Neural cell (in vitro differentiated cells): ENCODE measurements at regions not wholly inside any gene's neighbourhood (a gene's known extent, or its start where the extent isn't known, plus 50 kb on each side); places are given as distances from the start of the nearest gene placed in this dataset.

Source experiments
- H2AFZ ChIP-seq: fragments of 200-600, 300-800 bp; sonication (generic), shearing (Covaris generic); 2 replicates; pipeline ENCODE4 v1.6.0; 2014; ENCODE audit warnings: low read depth, mild to moderate bottlenecking, antibody characterized with exemption, low read length, moderate library complexity
- H3F3A ChIP-seq: fragments of 200-600 bp; shearing (Covaris generic); 2 replicates; pipeline ENCODE4 v1.6.1; 2016; ENCODE audit warnings: mild to moderate bottlenecking, moderate library complexity, mixed read lengths, antibody characterized with exemption, low read length; ENCODE audit not compliant: insufficient read depth, poor library complexity, severe bottlenecking
- H3K27ac ChIP-seq: fragments of 200-600, 300-800 bp; sonication (generic), shearing (Covaris generic); 2 replicates; pipeline ENCODE4 v1.5.1; 2014; ENCODE audit warnings: mild to moderate bottlenecking, low read length, moderate library complexity
- H3K27me3 ChIP-seq: fragments of 300-800, 200-600 bp; sonication (generic), shearing (Covaris generic); 2 replicates; pipeline ENCODE4 v1.6.0; 2014; ENCODE audit warnings: mild to moderate bottlenecking, low read depth, low read length, moderate library complexity; ENCODE audit not compliant: insufficient read depth
- H3K36me3 ChIP-seq: fragments of 300-800, 200-600 bp; sonication (generic), shearing (Covaris generic); 2 replicates; pipeline ENCODE4 v1.5.1; 2014; ENCODE audit warnings: mild to moderate bottlenecking, antibody characterized with exemption, low read length, moderate library complexity; ENCODE audit not compliant: insufficient read depth
- H3K4me2 ChIP-seq: fragments of 300-800, 200-600 bp; sonication (generic), shearing (Covaris generic); 2 replicates; pipeline ENCODE4 v1.6.0; 2014; ENCODE audit warnings: mild to moderate bottlenecking, low read length
- H3K4me3 ChIP-seq: fragments of 300-800, 200-600 bp; sonication (generic), shearing (Covaris generic); 2 replicates; pipeline ENCODE4 v1.5.1; 2014; ENCODE audit warnings: mild to moderate bottlenecking, low read length, moderate library complexity
- H3K79me2 ChIP-seq: fragments of 200-600 bp; shearing (Covaris generic); replicated peaks from 2 replicates; pipeline ENCODE4 v1.6.0; 2014; ENCODE audit warnings: mild to moderate bottlenecking, low read length, moderate library complexity; ENCODE audit not compliant: insufficient read depth
- H3K9ac ChIP-seq: fragments of 300-800, 200-600 bp; sonication (generic), shearing (Covaris generic); 2 replicates; pipeline ENCODE4 v1.6.1; 2016; ENCODE audit warnings: mild to moderate bottlenecking, low read length, mixed read lengths
- H3K9me2 ChIP-seq: fragments of 200-600 bp; shearing (Covaris generic); 2 replicates; pipeline ENCODE4 v1.6.1; 2016; ENCODE audit warnings: mild to moderate bottlenecking, low read length, mixed read lengths; ENCODE audit not compliant: insufficient read depth
- H3K9me3 ChIP-seq: fragments of 200-600, 300-800 bp; sonication (generic), shearing (Covaris generic); 2 replicates; pipeline ENCODE4 v1.6.1; 2016; ENCODE audit warnings: mild to moderate bottlenecking, mixed run types, low read length, moderate library complexity, mixed read lengths
- H4K20me1 ChIP-seq: fragments of 200-600 bp; shearing (Covaris generic); 2 replicates; pipeline ENCODE4 v1.6.1; 2016; ENCODE audit warnings: mild to moderate bottlenecking, mixed run types; ENCODE audit not compliant: insufficient read depth
- CTCF ChIP-seq: fragments of 450-650 bp; IDR thresholded peaks from 2 replicates; pipeline ENCODE4 v1.5.1; 2014; ENCODE audit warnings: antibody characterized with exemption, mild to moderate bottlenecking, moderate library complexity; ENCODE audit not compliant: poor library complexity, severe bottlenecking
- EP300 ChIP-seq: fragments of 450-650 bp; conservative IDR thresholded peaks from 2 replicates; pipeline ENCODE4 v1.6.1; 2014; ENCODE audit warnings: antibody characterized with exemption, mild to moderate bottlenecking, moderate library complexity; ENCODE audit not compliant: poor library complexity, severe bottlenecking
- EZH2 ChIP-seq: fragments of 200-600, 300-800 bp; shearing (Covaris generic), sonication (generic); IDR thresholded peaks from 2 replicates; pipeline ENCODE4 v1.6.1; 2014; ENCODE audit warnings: antibody characterized with exemption, low read length, borderline replicate concordance, mild to moderate bottlenecking; ENCODE audit not compliant: insufficient read depth, poor library complexity, severe bottlenecking
- MXI1 ChIP-seq: fragments of 450-650 bp; conservative IDR thresholded peaks from 2 replicates; pipeline ENCODE4 v1.6.1; 2014; ENCODE audit warnings: antibody characterized with exemption, mild to moderate bottlenecking; ENCODE audit not compliant: poor library complexity, severe bottlenecking
- POLR2AphosphoS5 ChIP-seq: IDR thresholded peaks from 2 replicates; pipeline ENCODE4 v1.6.1; 2012
- RAD21 ChIP-seq: fragments of 450-650 bp; conservative IDR thresholded peaks from 2 replicates; pipeline ENCODE4 v1.6.1; 2014; ENCODE audit warnings: antibody characterized with exemption, mild to moderate bottlenecking, moderate library complexity
- REST ChIP-seq: IDR thresholded peaks from 2 replicates; pipeline ENCODE4 v1.6.1; 2012; ENCODE audit warnings: borderline replicate concordance
- SMC3 ChIP-seq: fragments of 450-650 bp; conservative IDR thresholded peaks from 2 replicates; pipeline ENCODE4 v1.6.1; 2014; ENCODE audit warnings: antibody characterized with exemption, mild to moderate bottlenecking, moderate library complexity; ENCODE audit not compliant: poor library complexity
- TAF1 ChIP-seq: IDR thresholded peaks from 2 replicates; pipeline ENCODE4 v1.6.1; 2012; ENCODE audit warnings: low read depth

GRCh38 chr10:42952931-42953683 lies 123.8 kb upstream of the RET start:
- Histone ChIP-seq H3K9me3 (no peaks in the 10 kb centered on the region), H4K20me1 (no peaks in the 10 kb centered on the region), H2AFZ (no peak overlapping the region), H3K36me3 (no peaks in the 10 kb centered on the region), H3K27me3 (no peaks in the 10 kb centered on the region), H3K79me2 (no peaks in the 10 kb centered on the region), H3K4me2 (no peak overlapping the region), H3K4me3 (no peak overlapping the region), H3F3A (no peaks in the 10 kb centered on the region), H3K9me2 (no peaks in the 10 kb centered on the region), H3K27ac (no peak overlapping the region), H3K9ac (no peak overlapping the region)
- TF ChIP-seq RAD21 (no peak), SMC3 (no peak), CTCF (no peak), EP300 (no peak)

GRCh38 chr10:42953684-42954674 lies 122.9 kb upstream of the RET start:
- Histone ChIP-seq H3K9me2 (no peaks in the 10 kb centered on the region), H4K20me1 (no peaks in the 10 kb centered on the region), H3K9me3 (no peaks in the 10 kb centered on the region), H3K36me3 (no peaks in the 10 kb centered on the region), H3K27ac (no peak overlapping the region), H3K4me3 (no peak overlapping the region), H3K4me2 (no peak overlapping the region), H3K27me3 (no peaks in the 10 kb centered on the region), H3K79me2 (no peaks in the 10 kb centered on the region), H3K9ac (no peak overlapping the region), H3F3A (no peaks in the 10 kb centered on the region), H2AFZ (no peak overlapping the region)
- no peak for TF ChIP-seq RAD21
- TF ChIP-seq EP300, result no peak
- no peak for TF ChIP-seq CTCF
- TF ChIP-seq SMC3, result no peak
- no peak for TF ChIP-seq REST
- no peak for TF ChIP-seq MXI1
- TF ChIP-seq TAF1, result no peak
- TF ChIP-seq POLR2AphosphoS5, result no peak
- TF ChIP-seq EZH2, result no peak
